PC-9 (cell line): ENCODE measurements at regions not wholly inside any gene's neighbourhood (a gene's known extent, or its start where the extent isn't known, plus 50 kb on each side); places are given as distances from the start of the nearest gene placed in this dataset.

ENCODE experiments used
- BruUV-seq: library from RNA; stranded (reverse); fragments of 400-500 nt; replicated peaks from 2 replicates; lab custom pipeline; 2021; lab: Mats Ljungman, UMichigan
- CTCF ChIA-PET: fragments of 300-600 bp; sonication (Branson Sonifier 250); formaldehyde crosslinking; loops from one replicate; lab custom pipeline; 2022; ENCODE audit warnings: antibody characterized with exemption; lab: Charles Lee
- POLR2A ChIA-PET: fragments of 300-600 bp; sonication (Branson Sonifier 250); formaldehyde crosslinking; loops from one replicate; lab custom pipeline; 2022; ENCODE audit warnings: antibody characterized with exemption; ENCODE audit not compliant: unreplicated experiment; lab: Charles Lee
- DNase-seq, 2 experiments: peaks; one replicate each; pipeline versions ENCODE4 v3.0.0 to v3.0.0-alpha.2; 2015 to 2022; ENCODE audit warnings: mixed read lengths in 1 of 2
- H2AFZ ChIP-seq: fragments of 200-600 bp; sonication (generic); 2 replicates; pipeline ENCODE4 v1.8.1; 2017; ENCODE audit warnings: antibody characterized with exemption
- H3F3A ChIP-seq: fragments of 200-600 bp; sonication (generic); 2 replicates; pipeline ENCODE4 v1.8.1; 2017; ENCODE audit warnings: antibody characterized with exemption, mild to moderate bottlenecking, low read depth; ENCODE audit not compliant: insufficient read depth
- H3K27ac ChIP-seq: fragments of 200-600 bp; sonication (generic); 2 replicates; pipeline ENCODE4 v1.6.1; 2016; ENCODE audit warnings: mixed run types
- H3K27me3 ChIP-seq: fragments of 200-600 bp; sonication (generic); 2 replicates; pipeline ENCODE4 v1.6.1; 2016; ENCODE audit warnings: low read depth, mixed run types; ENCODE audit not compliant: insufficient read depth
- H3K36me3 ChIP-seq: fragments of 200-600 bp; sonication (generic); 2 replicates; pipeline ENCODE4 v1.6.1; 2016; ENCODE audit warnings: low read depth, mixed run types
- H3K4me1 ChIP-seq: fragments of 200-600 bp; sonication (generic); replicated peaks from 2 replicates; pipeline ENCODE4 v1.6.1; 2016; ENCODE audit warnings: mixed run types; ENCODE audit not compliant: insufficient read depth
- H3K4me2 ChIP-seq: fragments of 200-600 bp; sonication (generic); 2 replicates; pipeline ENCODE4 v1.6.1; 2017; ENCODE audit warnings: mixed run types
- H3K4me3 ChIP-seq: fragments of 200-600 bp; sonication (generic); 2 replicates; pipeline ENCODE4 v1.6.1; 2016; ENCODE audit warnings: mixed run types
- H3K79me2 ChIP-seq: fragments of 200-600 bp; sonication (generic); 2 replicates; pipeline ENCODE4 v1.6.1; 2017; ENCODE audit warnings: low read depth, mixed run types
- H3K9me2 ChIP-seq: fragments of 200-600 bp; sonication (generic); 2 replicates; pipeline ENCODE4 v1.8.1; 2017; ENCODE audit warnings: mild to moderate bottlenecking; ENCODE audit not compliant: insufficient read depth
- H3K9me3 ChIP-seq: fragments of 200-600 bp; sonication (generic); 2 replicates; pipeline ENCODE4 v1.8.1; 2016; ENCODE audit warnings: low read depth; ENCODE audit not compliant: insufficient read depth
- H4K20me1 ChIP-seq: fragments of 200-600 bp; sonication (generic); 2 replicates; pipeline ENCODE4 v1.8.1; 2017; ENCODE audit not compliant: insufficient read depth
- CTCF ChIP-seq: fragments of 200-600 bp; sonication (generic); conservative IDR thresholded peaks from 2 replicates; pipeline ENCODE4 v1.6.1; 2017; ENCODE audit warnings: mixed run types, antibody characterized with exemption, mild to moderate bottlenecking, moderate library complexity
- EZH2 ChIP-seq: fragments of 200-600 bp; sonication (generic); IDR thresholded peaks from 2 replicates; pipeline ENCODE4 v1.8.0; 2017; ENCODE audit warnings: antibody characterized with exemption, low read depth
- intact Hi-C: fragments of 100-400 bp; cut with micrococcal nuclease; formaldehyde crosslinking; loops from one replicate; pipeline ENCODE4 v1.10.0; 2022; ENCODE audit not compliant: unreplicated experiment

DNA sequence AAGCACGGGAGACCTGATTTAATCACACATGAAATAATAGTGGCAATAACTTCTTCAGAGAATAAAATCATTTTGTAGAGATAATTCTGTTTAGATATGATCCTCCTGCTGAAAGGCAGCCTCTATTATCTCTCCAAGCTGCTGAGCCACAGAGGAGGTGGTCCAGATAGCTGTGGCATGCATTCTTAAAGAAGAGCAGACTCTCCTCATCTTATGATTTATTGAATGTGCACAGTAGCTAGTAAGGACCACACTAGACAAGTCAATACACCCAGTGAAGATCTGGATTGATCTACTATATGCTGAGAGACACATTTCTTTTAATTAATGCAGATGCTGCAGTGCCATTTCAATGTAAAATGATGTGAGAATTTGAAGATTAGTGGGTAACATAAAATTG, 552.9 kb upstream of the ANO3 start:
- Histone ChIP-seq H3K36me3 (no peaks in the 10 kb centered on the region), H3F3A (no peaks in the 10 kb centered on the region), H3K9me3 (no peaks in the 10 kb centered on the region), H3K27me3 (no peaks in the 10 kb centered on the region), H3K79me2 (no peaks in the 10 kb centered on the region), H3K4me3 (no peak overlapping the region), H3K9me2 (no peaks in the 10 kb centered on the region), H3K4me1 (no peaks in the 10 kb centered on the region), H3K27ac (no peak overlapping the region), H2AFZ (no peak overlapping the region), H3K4me2 (no peak overlapping the region), H4K20me1 (no peaks in the 10 kb centered on the region)
- intact Hi-C loops, result no loop called here
- TF ChIP-seq EZH2, result no peak
- DNase-seq, result no peak
- POLR2A ChIA-PET, result no interaction called here
- no TSS peak for BruUV-seq
- CTCF ChIA-PET, result no interaction called here

DNA sequence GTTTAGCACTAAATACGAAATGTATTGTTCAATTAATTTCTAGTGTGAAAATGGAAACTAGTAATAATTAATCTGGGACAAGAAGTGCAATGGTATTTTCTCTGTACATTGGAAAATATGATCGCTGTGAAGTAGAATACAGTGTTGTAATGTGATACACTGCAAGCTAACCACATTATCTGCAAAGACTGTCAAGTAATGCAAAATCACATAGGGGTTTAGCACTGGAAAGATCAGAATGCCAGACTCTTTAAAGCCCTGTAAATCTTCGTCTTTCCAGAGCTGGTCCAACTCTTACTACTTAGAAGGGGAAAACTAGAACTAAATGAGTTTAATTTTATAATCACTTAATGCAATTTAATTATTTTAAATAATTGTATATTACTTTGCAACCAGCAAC, 544.5 kb upstream of the ANO3 start:
- intact Hi-C loops, result no loop called here
- no peaks in the 10 kb centered on the region for H4K20me1 ChIP-seq
- POLR2A ChIA-PET, result no interaction called here

GRCh38 chr11:25790396-25790795, 541.5 kb upstream of the ANO3 start:
- H4K20me1 ChIP-seq, result no peaks in the 10 kb centered on the region
- no peaks in the 10 kb centered on the region for H3K36me3 ChIP-seq
- no peaks in the 10 kb centered on the region for H3K4me1 ChIP-seq
- no peak for DNase-seq
- no peaks in the 10 kb centered on the region for H3K9me2 ChIP-seq
- H3K79me2 ChIP-seq, result no peaks in the 10 kb centered on the region
- no peaks in the 10 kb centered on the region for H3K27me3 ChIP-seq
- no peak overlapping the region for H2AFZ ChIP-seq
- H3K4me3 ChIP-seq, result no peak overlapping the region
- no peak overlapping the region for H3K27ac ChIP-seq
- no peaks in the 10 kb centered on the region for H3F3A ChIP-seq
- no peak for TF ChIP-seq CTCF
- TF ChIP-seq EZH2, result no peak
- BruUV-seq, result no TSS peak
- ChIA-PET POLR2A (no interaction called here), CTCF (no interaction called here)
- no peaks in the 10 kb centered on the region for H3K9me3 ChIP-seq
- H3K4me2 ChIP-seq, result no peak overlapping the region
- intact Hi-C loops, result no loop called here

More for the DNA sequence above, 544.5 kb upstream of the ANO3 start:
- CTCF ChIA-PET, result no interaction called here
- Histone ChIP-seq H3K79me2 (no peaks in the 10 kb centered on the region), H3K9me2 (no peaks in the 10 kb centered on the region), H3K36me3 (no peaks in the 10 kb centered on the region), H2AFZ (no peak overlapping the region), H3K27ac (no peak overlapping the region), H3K4me2 (no peak overlapping the region), H3K27me3 (no peaks in the 10 kb centered on the region), H3K4me1 (no peaks in the 10 kb centered on the region), H3K9me3 (no peaks in the 10 kb centered on the region), H3F3A (no peaks in the 10 kb centered on the region), H3K4me3 (no peak overlapping the region)
- no peak for DNase-seq
- BruUV-seq, result no TSS peak
- TF ChIP-seq CTCF (no peak), EZH2 (no peak)

GRCh38 chr11:25793637-25794036, 538.3 kb upstream of the ANO3 start:
- Histone ChIP-seq H3K4me2 (no peak overlapping the region), H3K4me3 (no peak overlapping the region), H3K27ac (no peak overlapping the region), H3K27me3 (no peaks in the 10 kb centered on the region), H3K9me3 (no peaks in the 10 kb centered on the region), H2AFZ (no peak overlapping the region), H3K36me3 (no peaks in the 10 kb centered on the region), H3F3A (no peaks in the 10 kb centered on the region), H3K79me2 (no peaks in the 10 kb centered on the region), H3K4me1 (no peaks in the 10 kb centered on the region), H3K9me2 (no peaks in the 10 kb centered on the region), H4K20me1 (no peaks in the 10 kb centered on the region)
- POLR2A ChIA-PET, result no interaction called here
- CTCF ChIA-PET, result no interaction called here
- no peak for DNase-seq
- TF ChIP-seq EZH2, result no peak
- no peak for TF ChIP-seq CTCF
- no TSS peak for BruUV-seq
- intact Hi-C loops, result no loop called here
